ENCODE measurements at regions not wholly inside any gene's neighbourhood (a gene's known extent, or its start where the extent isn't known, plus 50 kb on each side); places are given as distances from the start of the nearest gene placed in this dataset.

GRCh38 chr1:30479575-30479974 lies 243.8 kb downstream of the MATN1 start (continued):
- no peak for TF ChIP-seq CBFB (IDR thresholded peaks at IDR 0.05; ENCODE audit: low read depth)

- H3K4me1 ChIP-seq (ENCODE audit: control insufficient read depth, insufficient read depth, low read length) = no peaks in the 10 kb centered on the region
- in situ Hi-C loops (cut with MboI) (no loop called here), intact Hi-C loops (cut with micrococcal nuclease; ENCODE audit: unreplicated experiment) (no loop called here)
- H3K36me3 ChIP-seq (ENCODE audit: control insufficient read depth in 2 of 2, insufficient read depth in 2 of 2, low read length in 1 of 2) = no peaks in the 10 kb centered on the region
- no peak overlapping the region for H2AFZ ChIP-seq (ENCODE audit: control insufficient read depth, low read depth, low read length)
- H3K27ac ChIP-seq (ENCODE audit: control insufficient read depth, insufficient read depth) = no peak overlapping the region
- no peak overlapping the region for H3K4me2 ChIP-seq (ENCODE audit: control insufficient read depth, insufficient read depth)
- DNase-seq (ENCODE audit: low read depth, low spot score) (no peak), ATAC-seq (no peak), FAIRE-seq (no peak)
- RAD21 ChIA-PET (ENCODE audit: unreplicated experiment) = no interaction called here
- no peak overlapping the region for H3K9ac ChIP-seq (ENCODE audit: control insufficient read depth, insufficient read depth, low read length)
- CTCF ChIA-PET = no interaction called here
- 20% methylated on average over 12 of the region's 13 CpGs for WGBS (ENCODE audit: insufficient coverage, insufficient replicate concordance, low lambda C conversion rate, missing lambda C conversion rate)
- H4K20me1 ChIP-seq (ENCODE audit: control insufficient read depth, insufficient read depth) = no peaks in the 10 kb centered on the region
- H3K9me3 ChIP-seq (replicated peaks; ENCODE audit: control insufficient read depth, insufficient read depth, low read length) = no peaks in the 10 kb centered on the region; the same call in 2 of the 3 replicates
- H3K27me3 ChIP-seq (replicated peaks in 1 of 2; ENCODE audit: control insufficient read depth in 2 of 2, insufficient read depth in 2 of 2, low read length in 1 of 2) = no peaks in the 10 kb centered on the region; a peak in 1 of 4 replicates
- SMC1A ChIA-PET (ENCODE audit: uncharacterized antibody, unreplicated experiment) = no interaction called here
- H3K4me3 ChIP-seq = no peak overlapping the region
- BruUV-seq (replicated peaks) = no TSS peak
- POLR2A ChIA-PET = interaction anchor here (0.6 kb wide), 1 partner anchor 634 kb away, joined by 5 read pairs; no protein-coding TSS in a partner anchor
- no peaks in the 10 kb centered on the region for H3K79me2 ChIP-seq (ENCODE audit: control insufficient read depth, insufficient read depth, low read length)
- TF ChIP-seq RELB (IDR thresholded peaks at IDR 0.05; ENCODE audit: low read depth) (no peak), NFXL1 (IDR thresholded peaks at IDR 0.05; ENCODE audit: borderline replicate concordance) (no peak), MTA2 (IDR thresholded peaks at IDR 0.05; ENCODE audit: low read depth) (no peak), TAF1 (IDR thresholded peaks at IDR 0.05; ENCODE audit: borderline replicate concordance, low read depth, low read length) (no peak), ZNF24 (IDR thresholded peaks at IDR 0.05) (no peak), SKIL (IDR thresholded peaks at IDR 0.05; ENCODE audit: low read depth, poor library complexity, severe bottlenecking) (no peak), CTCF (IDR thresholded peaks at IDR 0.05 in 2 of 3, conservative IDR thresholded peaks at IDR 0.05 in 1 of 3; ENCODE audit: control insufficient read depth in 2 of 3, extremely low read depth in 1 of 3, insufficient read depth in 1 of 3, low read depth in 3 of 3, low read length in 3 of 3) (no peak), BCLAF1 (IDR thresholded peaks at IDR 0.05) (no peak), RCOR1 (conservative IDR thresholded peaks at IDR 0.05; ENCODE audit: low read depth, low read length) (no peak), HCFC1 (IDR thresholded peaks at IDR 0.05; ENCODE audit: low read length) (no peak), HDGF (IDR thresholded peaks at IDR 0.05) (no peak), SRF (IDR thresholded peaks at IDR 0.05; ENCODE audit: low read depth in 2 of 2, low read length in 2 of 2) (no peak), KAT2A (conservative IDR thresholded peaks at IDR 0.05; ENCODE audit: control insufficient read depth, low read depth, low read length) (no peak)
Observed at GRCh38 chr1:30478799-30479563, 244.4 kb downstream of the MATN1 start.
